RWPE2 (cell line): ENCODE measurements at regions not wholly inside any gene's neighbourhood (a gene's known extent, or its start where the extent isn't known, plus 50 kb on each side); places are given as distances from the start of the nearest gene placed in this dataset.

Source experiments
- ATAC-seq: fragments of 200-7000 bp; cut with Tn5 transposase; 3 replicates; pipeline ENCODE4 v1.9.1; 2021; ENCODE audit warnings: low read depth
- DNase-seq: peaks from one replicate; pipeline ENCODE4 v3.0.0-alpha.2; 2020; ENCODE audit warnings: low spot score
- H3K27ac ChIP-seq: fragments of 450-650 bp; 2 replicates; pipeline ENCODE4 v1.5.1; 2017; ENCODE audit warnings: mild to moderate bottlenecking; ENCODE audit not compliant: poor library complexity, severe bottlenecking
- H3K27me3 ChIP-seq: fragments of 250-450 bp; sonication (Bioruptor Pico); 2 replicates; pipeline ENCODE4 v1.5.1; 2021; ENCODE audit warnings: mild to moderate bottlenecking, moderate library complexity; ENCODE audit not compliant: insufficient read depth, poor library complexity, severe bottlenecking
- H3K36me3 ChIP-seq: fragments of 250-450 bp; sonication (Bioruptor Pico); 2 replicates; pipeline ENCODE4 v1.5.1; 2020; ENCODE audit warnings: low read depth, mild to moderate bottlenecking, moderate library complexity
- H3K4me1 ChIP-seq: fragments of 250-450 bp; sonication (Bioruptor Pico); 2 replicates; pipeline ENCODE4 v1.5.1; 2021; ENCODE audit warnings: mild to moderate bottlenecking, moderate library complexity; ENCODE audit not compliant: insufficient read depth, poor library complexity, severe bottlenecking
- H3K4me3 ChIP-seq: fragments of 250-450 bp; sonication (Bioruptor Pico); 2 replicates; pipeline ENCODE4 v1.5.1; 2021; ENCODE audit warnings: mild to moderate bottlenecking, moderate library complexity; ENCODE audit not compliant: severe bottlenecking
- H3K9me3 ChIP-seq: fragments of 250-450 bp; sonication (Bioruptor Pico); 2 replicates; pipeline ENCODE4 v1.5.1; 2021; ENCODE audit warnings: mild to moderate bottlenecking, moderate library complexity; ENCODE audit not compliant: severe bottlenecking
- TF ChIP-seq, protein P1 (sequence below): fragments of 450-650 bp; IDR thresholded peaks from one replicate; pipeline ENCODE4 v1.5.1; 2017; ENCODE audit warnings: mild to moderate bottlenecking, moderate library complexity; ENCODE audit not compliant: poor library complexity, severe bottlenecking

- Histone ChIP-seq H3K36me3 (no peaks in the 10 kb centered on the region), H3K9me3 (no peaks in the 10 kb centered on the region), H3K27ac (no peak overlapping the region), H3K27me3 (no peaks in the 10 kb centered on the region), H3K4me1 (no peaks in the 10 kb centered on the region), H3K4me3 (no peak overlapping the region)
- ATAC-seq (no peak), DNase-seq (no peak)
- TF ChIP-seq, protein P1, sequence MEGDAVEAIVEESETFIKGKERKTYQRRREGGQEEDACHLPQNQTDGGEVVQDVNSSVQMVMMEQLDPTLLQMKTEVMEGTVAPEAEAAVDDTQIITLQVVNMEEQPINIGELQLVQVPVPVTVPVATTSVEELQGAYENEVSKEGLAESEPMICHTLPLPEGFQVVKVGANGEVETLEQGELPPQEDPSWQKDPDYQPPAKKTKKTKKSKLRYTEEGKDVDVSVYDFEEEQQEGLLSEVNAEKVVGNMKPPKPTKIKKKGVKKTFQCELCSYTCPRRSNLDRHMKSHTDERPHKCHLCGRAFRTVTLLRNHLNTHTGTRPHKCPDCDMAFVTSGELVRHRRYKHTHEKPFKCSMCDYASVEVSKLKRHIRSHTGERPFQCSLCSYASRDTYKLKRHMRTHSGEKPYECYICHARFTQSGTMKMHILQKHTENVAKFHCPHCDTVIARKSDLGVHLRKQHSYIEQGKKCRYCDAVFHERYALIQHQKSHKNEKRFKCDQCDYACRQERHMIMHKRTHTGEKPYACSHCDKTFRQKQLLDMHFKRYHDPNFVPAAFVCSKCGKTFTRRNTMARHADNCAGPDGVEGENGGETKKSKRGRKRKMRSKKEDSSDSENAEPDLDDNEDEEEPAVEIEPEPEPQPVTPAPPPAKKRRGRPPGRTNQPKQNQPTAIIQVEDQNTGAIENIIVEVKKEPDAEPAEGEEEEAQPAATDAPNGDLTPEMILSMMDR: no peak
These were observed 253.6 kb downstream of the STK31 start for GRCh38 chr7:23963461-23964165.

GRCh38 chr7:23964715-23965114 is 254.7 kb downstream of the STK31 start:
- no peak overlapping the region for H3K4me3 ChIP-seq
- DNase-seq: no peak
- no peak for ATAC-seq

DNA sequence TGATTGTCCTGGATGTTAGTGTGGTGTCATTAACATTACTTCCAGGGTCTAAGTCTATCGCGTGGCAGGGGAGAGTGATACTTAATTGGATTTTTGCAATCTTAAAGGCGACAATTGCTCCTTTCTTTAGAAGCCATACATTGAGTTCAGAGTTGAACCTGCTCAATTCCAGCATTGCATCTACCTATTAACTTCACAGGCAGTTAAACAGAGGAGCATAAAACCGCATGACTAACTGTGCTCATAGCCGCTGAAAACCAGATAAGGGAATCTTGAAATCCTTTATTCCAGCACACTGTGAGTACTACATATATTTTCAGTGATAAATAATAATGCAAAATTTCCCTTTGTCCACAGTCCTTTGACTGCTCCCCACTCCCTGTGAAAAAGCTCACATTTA is 255.3 kb downstream of the STK31 start:
- H3K27me3 ChIP-seq: no peaks in the 10 kb centered on the region
- no peaks in the 10 kb centered on the region for H3K9me3 ChIP-seq
- H3K36me3 ChIP-seq: no peaks in the 10 kb centered on the region
- H3K27ac ChIP-seq: no peak overlapping the region
- TF ChIP-seq, protein P1: no peak
- H3K4me3 ChIP-seq: no peak overlapping the region
- H3K4me1 ChIP-seq: no peaks in the 10 kb centered on the region
- ATAC-seq (no peak), DNase-seq (no peak)

More at GRCh38 chr7:23964715-23965114, 254.7 kb downstream of the STK31 start:
- H3K4me1 ChIP-seq: no peaks in the 10 kb centered on the region
- H3K9me3 ChIP-seq: no peaks in the 10 kb centered on the region
- TF ChIP-seq, protein P1: no peak
- no peak overlapping the region for H3K27ac ChIP-seq
- no peaks in the 10 kb centered on the region for H3K36me3 ChIP-seq
- H3K27me3 ChIP-seq: no peaks in the 10 kb centered on the region

DNA sequence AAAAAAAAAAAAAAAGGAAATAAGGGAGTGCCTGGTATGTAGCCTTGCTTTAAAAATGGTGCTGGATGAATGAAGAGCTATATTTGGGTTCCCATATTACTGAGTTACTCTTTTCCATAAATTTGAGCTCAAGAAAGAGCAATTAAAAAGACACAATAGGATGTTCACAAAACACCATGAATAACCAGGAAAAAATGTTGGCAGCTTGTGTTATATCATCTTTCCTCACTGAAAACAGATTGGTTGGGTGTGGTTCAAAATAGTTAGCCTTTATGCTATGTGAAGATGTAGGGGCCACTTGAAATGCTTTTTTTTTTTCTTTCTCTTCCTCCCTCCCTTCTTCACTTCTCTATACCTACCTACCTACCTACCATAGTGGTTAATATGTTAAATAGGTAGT is 256.9 kb downstream of the STK31 start:
- ATAC-seq: no peak
- TF ChIP-seq, protein P1: no peak
- Histone ChIP-seq H3K4me3 (no peak overlapping the region), H3K27ac (no peak overlapping the region), H3K9me3 (no peaks in the 10 kb centered on the region), H3K27me3 (no peaks in the 10 kb centered on the region), H3K4me1 (no peaks in the 10 kb centered on the region), H3K36me3 (no peaks in the 10 kb centered on the region)
- DNase-seq: no peak

DNA sequence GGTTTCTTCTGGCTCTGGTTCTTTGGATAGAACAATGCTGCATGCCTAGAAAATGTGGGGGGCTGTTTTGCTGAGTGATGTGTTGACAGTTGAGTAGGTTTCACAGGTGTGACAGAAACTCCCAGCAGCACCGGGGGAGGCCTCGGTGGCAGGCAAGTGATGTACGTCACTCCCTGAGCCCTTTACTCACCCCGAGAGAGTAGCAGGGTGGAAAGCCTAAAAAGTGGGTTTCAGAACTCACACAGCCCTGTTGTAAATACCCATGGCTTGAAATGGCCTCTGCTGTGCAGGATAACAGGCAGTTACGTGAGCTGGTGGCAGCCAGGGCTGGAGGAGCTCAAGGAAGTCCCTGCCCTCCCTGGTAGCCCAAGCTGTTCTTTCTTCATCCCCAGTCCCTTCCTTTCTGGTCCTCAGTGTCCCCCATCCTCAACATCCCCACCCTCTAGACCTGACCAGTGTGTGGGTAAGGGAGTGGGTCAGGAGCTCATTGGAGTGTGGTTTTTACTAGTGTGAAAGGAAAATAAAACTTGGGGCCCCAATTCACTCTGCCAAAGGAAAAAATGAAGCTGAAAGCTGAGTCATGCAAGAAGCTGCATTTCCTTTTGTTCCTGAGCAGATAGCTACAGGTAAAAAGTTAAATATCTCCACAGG is 258.1 kb downstream of the STK31 start:
- no peak for DNase-seq

More for the DNA sequence above, 258.1 kb downstream of the STK31 start:
- TF ChIP-seq, protein P1: no peak
- H3K36me3 ChIP-seq: no peaks in the 10 kb centered on the region
- H3K4me3 ChIP-seq: no peak overlapping the region
- H3K4me1 ChIP-seq: no peaks in the 10 kb centered on the region
- no peaks in the 10 kb centered on the region for H3K9me3 ChIP-seq
- H3K27me3 ChIP-seq: no peaks in the 10 kb centered on the region
- no peak overlapping the region for H3K27ac ChIP-seq
- no peak for ATAC-seq
